Fibroblast of lung (primary cell): ENCODE measurements at regions not wholly inside any gene's neighbourhood (a gene's known extent, or its start where the extent isn't known, plus 50 kb on each side); places are given as distances from the start of the nearest gene placed in this dataset.

ENCODE experiments used
- DNase-seq, 2 donors: peaks; one replicate each; pipeline versions ENCODE4 v3.0.0 to v3.0.0-alpha.2; 2010; ENCODE audit warnings: low read depth in 2 of 2
- H2AFZ ChIP-seq: 2 replicates; pipeline ENCODE4 v1.5.1; 2012; ENCODE audit warnings: low read length, control low read depth, inconsistent platforms
- H3K27ac ChIP-seq: 2 replicates; pipeline ENCODE4 v1.5.1; 2011; ENCODE audit warnings: low read length, control low read depth; ENCODE audit not compliant: insufficient read depth
- H3K27me3 ChIP-seq: 2 replicates; pipeline ENCODE4 v1.5.1; 2011; ENCODE audit warnings: mild to moderate bottlenecking, low read length; ENCODE audit not compliant: control insufficient read depth, insufficient read depth
- H3K36me3 ChIP-seq: 2 replicates; pipeline ENCODE4 v1.5.1; 2011; ENCODE audit warnings: low read length; ENCODE audit not compliant: control insufficient read depth, insufficient read depth
- H3K4me1 ChIP-seq: 2 replicates; pipeline ENCODE4 v1.5.1; 2011; ENCODE audit warnings: low read length; ENCODE audit not compliant: control insufficient read depth, insufficient read depth; ENCODE audit errors: extremely low read depth
- H3K4me2 ChIP-seq: 2 replicates; pipeline ENCODE4 v1.5.1; 2011; ENCODE audit warnings: low read length, control low read depth; ENCODE audit not compliant: insufficient read depth; ENCODE audit errors: extremely low read depth
- H3K4me3 ChIP-seq, 4 experiments: fragments of 200-600 bp in 1 of 4; sonication (generic) in 1 of 4; replicated peaks in 1 of 4; 2 replicates each; pipeline ENCODE4 v1.5.1; 2011 to 2016; ENCODE audit warnings: low read length in 4 of 4, low read depth in 3 of 4, mild to moderate bottlenecking in 3 of 4, control low read depth in 2 of 4, inconsistent platforms in 1 of 4, mixed read lengths in 1 of 4; ENCODE audit not compliant: insufficient read depth in 1 of 4; ENCODE audit errors: control extremely low read depth in 1 of 4
- H3K79me2 ChIP-seq: 2 replicates; pipeline ENCODE4 v1.5.1; 2012; ENCODE audit warnings: mild to moderate bottlenecking, low read length, inconsistent platforms; ENCODE audit not compliant: control insufficient read depth, insufficient read depth
- H3K9ac ChIP-seq: 2 replicates; pipeline ENCODE4 v1.5.1; 2011; ENCODE audit warnings: mild to moderate bottlenecking, low read length, control low read depth; ENCODE audit not compliant: insufficient read depth
- H3K9me3 ChIP-seq: 2 replicates; pipeline ENCODE4 v1.5.1; 2012; ENCODE audit warnings: low read depth, low read length; ENCODE audit not compliant: control insufficient read depth, insufficient read depth
- H4K20me1 ChIP-seq: 2 replicates; pipeline ENCODE4 v1.5.1; 2011; ENCODE audit warnings: low read length; ENCODE audit not compliant: control insufficient read depth, insufficient read depth; ENCODE audit errors: extremely low read depth
- CTCF ChIP-seq, 2 donors: IDR thresholded peaks in 1 of 2; conservative IDR thresholded peaks in 1 of 2; 1 replicate in 1 of 2; 2 replicates in 1 of 2; pipeline ENCODE4 v1.5.1; 2011 to 2012; ENCODE audit warnings: low read length in 2 of 2, control low read depth in 1 of 2, inconsistent platforms in 1 of 2, low read depth in 1 of 2, mild to moderate bottlenecking in 1 of 2
- EZH2 ChIP-seq: IDR thresholded peaks from 2 replicates; pipeline ENCODE4 v1.5.1; 2012; ENCODE audit warnings: low read length, control low read depth, mild to moderate bottlenecking; ENCODE audit errors: missing control alignments

DNA sequence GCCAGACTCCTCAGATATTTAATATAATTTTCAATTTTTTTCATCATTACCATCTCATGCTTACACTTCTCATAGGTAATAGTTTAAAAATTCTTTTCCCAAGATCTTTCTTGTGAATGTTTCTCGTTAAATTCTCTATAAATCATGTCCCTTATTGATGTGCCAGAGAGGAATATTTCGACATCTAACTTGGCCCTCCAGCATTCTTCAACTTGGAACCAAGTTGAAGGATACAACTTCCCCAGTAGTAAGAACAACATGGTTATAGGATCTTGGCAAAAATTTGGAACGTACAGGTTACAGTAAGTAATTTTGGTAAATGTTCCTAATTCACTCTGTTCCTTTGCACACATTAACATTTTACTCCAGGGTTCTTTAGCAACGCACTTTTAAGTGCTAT, 731.8 kb downstream of the CDH11 start:
- TF ChIP-seq CTCF (conservative IDR thresholded peaks at IDR 0.05 in 1 of 2, IDR thresholded peaks at IDR 0.05 in 1 of 2; ENCODE audit: low read depth in 1 of 2, low read length in 2 of 2), result no peak
- no peak for TF ChIP-seq EZH2
- Histone ChIP-seq H2AFZ (no peak overlapping the region), H3K9ac (no peak overlapping the region), H3K4me1 (no peaks in the 10 kb centered on the region), H3K27ac (no peak overlapping the region), H3K27me3 (no peaks in the 10 kb centered on the region), H3K36me3 (no peaks in the 10 kb centered on the region), H3K4me2 (no peak overlapping the region), H3K9me3 (no peaks in the 10 kb centered on the region), H3K79me2 (no peaks in the 10 kb centered on the region), H3K4me3 (no peak overlapping the region), H4K20me1 (no peaks in the 10 kb centered on the region)
- no peak for DNase-seq

- Histone ChIP-seq H3K9me3 (no peaks in the 10 kb centered on the region), H3K4me1 (no peaks in the 10 kb centered on the region), H3K27ac (no peak overlapping the region), H3K4me3 (no peak overlapping the region), H3K79me2 (no peaks in the 10 kb centered on the region), H3K27me3 (no peaks in the 10 kb centered on the region), H4K20me1 (no peaks in the 10 kb centered on the region), H2AFZ (no peak overlapping the region), H3K4me2 (no peak overlapping the region), H3K9ac (no peak overlapping the region), H3K36me3 (no peaks in the 10 kb centered on the region)
- TF ChIP-seq CTCF (conservative IDR thresholded peaks at IDR 0.05 in 1 of 2, IDR thresholded peaks at IDR 0.05 in 1 of 2; ENCODE audit: low read depth in 1 of 2, low read length in 2 of 2) (no peak), EZH2 (no peak)
- DNase-seq, result no peak
Observed at GRCh38 chr16:64384636-64385035, 737.2 kb downstream of the CDH11 start.

GRCh38 chr16:64381979-64382378, 739.9 kb downstream of the CDH11 start:
- Histone ChIP-seq H3K4me2 (no peak overlapping the region), H3K79me2 (no peaks in the 10 kb centered on the region), H3K4me1 (no peaks in the 10 kb centered on the region), H3K27ac (no peak overlapping the region), H3K9ac (no peak overlapping the region), H4K20me1 (no peaks in the 10 kb centered on the region), H3K36me3 (no peaks in the 10 kb centered on the region), H3K27me3 (no peaks in the 10 kb centered on the region), H2AFZ (no peak overlapping the region), H3K9me3 (no peaks in the 10 kb centered on the region), H3K4me3 (no peak overlapping the region)
- TF ChIP-seq CTCF (conservative IDR thresholded peaks at IDR 0.05 in 1 of 2, IDR thresholded peaks at IDR 0.05 in 1 of 2; ENCODE audit: low read depth in 1 of 2, low read length in 2 of 2), result no peak
- TF ChIP-seq EZH2, result no peak
- no peak for DNase-seq
